GM19463 (cell line): ENCODE measurements at regions not wholly inside any gene's neighbourhood (a gene's known extent, or its start where the extent isn't known, plus 50 kb on each side); places are given as distances from the start of the nearest gene placed in this dataset.

ENCODE experiments used
- ATAC-seq: cut with Tn5 transposase; IDR thresholded peaks from one replicate; pipeline ENCODE4 v1.9.1; 2021; ENCODE audit warnings: mild to moderate bottlenecking, moderate library complexity; ENCODE audit not compliant: unreplicated experiment

- ATAC-seq = no peak
Observed at GRCh38 chr6:144796070-144796469, 510.9 kb downstream of the UTRN start.

- ATAC-seq = no peak
Observed at GRCh38 chr6:144797881-144798589, 512.9 kb downstream of the UTRN start.

- no peak for ATAC-seq
Observed at GRCh38 chr6:144804246-144804790, 519.2 kb downstream of the UTRN start.

GRCh38 chr6:144805049-144805448 lies 519.9 kb downstream of the UTRN start:
- no peak for ATAC-seq

GRCh38 chr6:144806222-144806621 lies 521.1 kb downstream of the UTRN start:
- ATAC-seq = no peak

- no peak for ATAC-seq
Observed at GRCh38 chr6:144809120-144809519, 524.0 kb downstream of the UTRN start.

- no peak for ATAC-seq
Observed at GRCh38 chr6:144809969-144810368, 524.8 kb downstream of the UTRN start.

- ATAC-seq = no peak
Observed at GRCh38 chr6:144811140-144811539, 526.0 kb downstream of the UTRN start.

- no peak for ATAC-seq
Observed at GRCh38 chr6:144816936-144817335, 531.8 kb downstream of the UTRN start.

GRCh38 chr6:144820270-144820669 lies 535.1 kb downstream of the UTRN start:
- ATAC-seq = no peak

- ATAC-seq = no peak
Observed at GRCh38 chr6:144823131-144823530, 538.0 kb downstream of the UTRN start.

GRCh38 chr6:144824018-144824417 lies 538.9 kb downstream of the UTRN start:
- ATAC-seq = no peak

GRCh38 chr6:144834426-144835038 lies 549.4 kb downstream of the UTRN start:
- ATAC-seq = no peak

- ATAC-seq = no peak
Observed at GRCh38 chr6:144835322-144835973, 550.3 kb downstream of the UTRN start.

GRCh38 chr6:144840619-144841018 lies 555.5 kb downstream of the UTRN start:
- ATAC-seq = no peak

- ATAC-seq = no peak
Observed at GRCh38 chr6:144843701-144844100, 558.6 kb downstream of the UTRN start.

GRCh38 chr6:144844596-144844995 lies 559.5 kb downstream of the UTRN start:
- no peak for ATAC-seq

- ATAC-seq = no peak
Observed at GRCh38 chr6:144845186-144845585, 560.1 kb downstream of the UTRN start.

GRCh38 chr6:144847916-144848315 lies 562.8 kb downstream of the UTRN start:
- ATAC-seq = no peak

- ATAC-seq = no peak
Observed at GRCh38 chr6:144849920-144850319, 564.8 kb downstream of the UTRN start.

GRCh38 chr6:144853603-144854002 lies 568.5 kb downstream of the UTRN start:
- ATAC-seq = no peak

- ATAC-seq = no peak
Observed at GRCh38 chr6:144854654-144855053, 569.5 kb downstream of the UTRN start.
